ENCODE measurements at regions not wholly inside any gene's neighbourhood (a gene's known extent, or its start where the extent isn't known, plus 50 kb on each side); places are given as distances from the start of the nearest gene placed in this dataset.
A peak's percentile ranks its signal among the peaks of the same experiment; 100 is the strongest.

- H3K4me1 ChIP-seq (ENCODE audit: control insufficient read depth, extremely low read depth, insufficient read depth, low read length): no peaks in the 10 kb centered on the region
- H4K20me1 ChIP-seq (ENCODE audit: control insufficient read depth, extremely low read depth, insufficient read depth, low read length): no peaks in the 10 kb centered on the region
- H3K9ac ChIP-seq (ENCODE audit: insufficient read depth, low read length): no peak overlapping the region
- no peak overlapping the region for H3K4me3 ChIP-seq (replicated peaks in 1 of 4; ENCODE audit: control extremely low read depth in 1 of 4, insufficient read depth in 1 of 4, low read depth in 3 of 4, low read length in 4 of 4)
- H3K9me3 ChIP-seq (ENCODE audit: control insufficient read depth, insufficient read depth, low read depth, low read length): no peaks in the 10 kb centered on the region
- H3K4me2 ChIP-seq (ENCODE audit: extremely low read depth, insufficient read depth, low read length): no peak overlapping the region
- DNase-seq (ENCODE audit: low read depth in 2 of 2): no peak
- H3K27me3 ChIP-seq (ENCODE audit: control insufficient read depth, insufficient read depth, low read length): no peaks in the 10 kb centered on the region
- no peak overlapping the region for H3K27ac ChIP-seq (ENCODE audit: insufficient read depth, low read length)
- no peak overlapping the region for H2AFZ ChIP-seq (ENCODE audit: low read length)
- no peaks in the 10 kb centered on the region for H3K79me2 ChIP-seq (ENCODE audit: control insufficient read depth, insufficient read depth, low read length)
- H3K36me3 ChIP-seq (ENCODE audit: control insufficient read depth, insufficient read depth, low read length): no peaks in the 10 kb centered on the region
- TF ChIP-seq EZH2 (IDR thresholded peaks at IDR 0.05; ENCODE audit: low read length, missing control alignments) (no peak), CTCF (conservative IDR thresholded peaks at IDR 0.05 in 1 of 2, IDR thresholded peaks at IDR 0.05 in 1 of 2; ENCODE audit: low read depth in 1 of 2, low read length in 2 of 2) (no peak)
These were observed 65.5 kb upstream of the SPACA1 start for GRCh38 chr6:87982134-87982533.

DNA sequence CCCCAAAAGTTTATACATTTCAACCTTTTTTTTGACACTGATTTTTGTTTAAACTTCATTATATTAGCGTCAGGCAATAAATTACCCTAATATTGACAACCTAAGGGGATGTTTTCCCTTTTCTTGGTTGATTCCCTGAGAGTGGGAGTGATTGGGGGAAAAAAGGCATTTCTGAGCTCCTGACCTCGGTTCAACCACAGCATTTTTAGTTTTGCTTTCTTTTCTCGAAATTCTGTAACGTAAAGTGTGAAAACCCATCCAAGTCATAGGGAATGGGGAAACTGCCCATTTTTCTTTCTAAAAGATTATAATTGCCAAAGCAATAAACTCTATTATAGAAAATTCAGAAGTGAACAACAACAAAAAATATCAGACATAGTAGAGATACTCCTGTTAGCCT, 67.9 kb upstream of the SPACA1 start:
- Histone ChIP-seq H3K36me3 (ENCODE audit: control insufficient read depth, insufficient read depth, low read length) (no peaks in the 10 kb centered on the region), H3K4me2 (ENCODE audit: extremely low read depth, insufficient read depth, low read length) (no peak overlapping the region), H3K9ac (ENCODE audit: insufficient read depth, low read length) (no peak overlapping the region), H3K4me3 (replicated peaks in 1 of 4; ENCODE audit: control extremely low read depth in 1 of 4, insufficient read depth in 1 of 4, low read depth in 3 of 4, low read length in 4 of 4) (peak overlapping the region in 1 of 4 experiments; percentile 9), H3K9me3 (ENCODE audit: control insufficient read depth, insufficient read depth, low read depth, low read length) (no peaks in the 10 kb centered on the region), H2AFZ (ENCODE audit: low read length) (no peak overlapping the region), H3K27ac (ENCODE audit: insufficient read depth, low read length) (no peak overlapping the region), H3K79me2 (ENCODE audit: control insufficient read depth, insufficient read depth, low read length) (no peaks in the 10 kb centered on the region), H4K20me1 (ENCODE audit: control insufficient read depth, extremely low read depth, insufficient read depth, low read length) (no peaks in the 10 kb centered on the region), H3K27me3 (ENCODE audit: control insufficient read depth, insufficient read depth, low read length) (no peaks in the 10 kb centered on the region), H3K4me1 (ENCODE audit: control insufficient read depth, extremely low read depth, insufficient read depth, low read length) (no peaks in the 10 kb centered on the region)
- no peak for DNase-seq (ENCODE audit: low read depth in 2 of 2)
- no peak for TF ChIP-seq CTCF (conservative IDR thresholded peaks at IDR 0.05 in 1 of 2, IDR thresholded peaks at IDR 0.05 in 1 of 2; ENCODE audit: low read depth in 1 of 2, low read length in 2 of 2)
- no peak for TF ChIP-seq EZH2 (IDR thresholded peaks at IDR 0.05; ENCODE audit: low read length, missing control alignments)

- H4K20me1 ChIP-seq (ENCODE audit: control insufficient read depth, extremely low read depth, insufficient read depth, low read length): no peaks in the 10 kb centered on the region
- no peak overlapping the region for H3K27ac ChIP-seq (ENCODE audit: insufficient read depth, low read length)
- H3K79me2 ChIP-seq (ENCODE audit: control insufficient read depth, insufficient read depth, low read length): no peaks in the 10 kb centered on the region
- no peak for DNase-seq (ENCODE audit: low read depth in 2 of 2)
- H3K4me2 ChIP-seq (ENCODE audit: extremely low read depth, insufficient read depth, low read length): no peak overlapping the region
- no peak overlapping the region for H2AFZ ChIP-seq (ENCODE audit: low read length)
- TF ChIP-seq EZH2 (IDR thresholded peaks at IDR 0.05; ENCODE audit: low read length, missing control alignments) (no peak), CTCF (conservative IDR thresholded peaks at IDR 0.05 in 1 of 2, IDR thresholded peaks at IDR 0.05 in 1 of 2; ENCODE audit: low read depth in 1 of 2, low read length in 2 of 2) (no peak)
- no peak overlapping the region for H3K9ac ChIP-seq (ENCODE audit: insufficient read depth, low read length)
- no peaks in the 10 kb centered on the region for H3K36me3 ChIP-seq (ENCODE audit: control insufficient read depth, insufficient read depth, low read length)
- no peak overlapping the region for H3K4me3 ChIP-seq (replicated peaks in 1 of 4; ENCODE audit: control extremely low read depth in 1 of 4, insufficient read depth in 1 of 4, low read depth in 3 of 4, low read length in 4 of 4)
- no peaks in the 10 kb centered on the region for H3K4me1 ChIP-seq (ENCODE audit: control insufficient read depth, extremely low read depth, insufficient read depth, low read length)
- no peaks in the 10 kb centered on the region for H3K9me3 ChIP-seq (ENCODE audit: control insufficient read depth, insufficient read depth, low read depth, low read length)
- H3K27me3 ChIP-seq (ENCODE audit: control insufficient read depth, insufficient read depth, low read length): no peaks in the 10 kb centered on the region
These were observed 71.0 kb upstream of the SPACA1 start for GRCh38 chr6:87976616-87977015.
